ENCODE measurements at regions not wholly inside any gene's neighbourhood (a gene's known extent, or its start where the extent isn't known, plus 50 kb on each side); places are given as distances from the start of the nearest gene placed in this dataset.

DNA sequence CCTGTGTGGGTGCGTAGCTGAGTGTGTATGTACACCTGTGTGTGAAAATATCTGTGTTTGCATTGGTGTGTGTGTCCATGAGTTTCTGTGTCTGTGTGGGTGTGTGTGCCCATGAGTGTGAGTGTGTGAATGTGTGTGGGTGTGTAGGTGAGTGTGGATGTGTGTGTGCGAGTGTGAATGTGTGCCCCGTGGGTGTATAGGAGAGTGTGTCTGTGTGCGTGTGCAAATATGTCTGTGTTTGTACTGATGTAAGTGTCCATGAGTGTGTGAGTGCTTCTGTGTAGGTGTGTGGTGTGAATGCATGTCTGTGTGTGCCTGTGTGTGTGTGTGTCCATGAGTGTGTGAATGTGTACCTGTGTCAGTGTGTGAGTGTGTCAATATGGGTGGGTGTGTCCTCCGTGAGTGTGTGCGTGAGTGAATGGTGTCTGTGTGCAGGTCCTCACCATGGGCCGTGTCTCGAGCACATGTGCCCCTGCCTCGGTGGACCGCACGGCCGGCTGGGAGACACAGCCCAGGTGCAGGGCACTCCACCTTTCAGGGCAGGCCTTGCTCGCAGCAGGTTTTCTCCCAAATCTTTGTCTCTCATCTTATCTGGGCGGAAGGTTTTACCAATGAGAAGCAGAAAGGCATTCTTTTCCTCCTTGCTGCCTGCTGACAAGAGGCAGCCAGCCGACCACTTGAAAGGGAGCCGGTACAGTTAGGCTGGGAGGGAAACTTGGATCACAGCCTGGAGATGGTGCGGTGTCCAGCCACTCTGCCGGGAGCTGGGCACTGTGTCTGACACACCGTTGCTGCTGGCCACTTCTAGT, 107.1 kb upstream of the FAM20C start:
- Mint-ChIP-seq H3K4me3 (no peak overlapping the region), H3K4me1 (peaks cover 42% of the 10 kb centered on the region), H3K27ac (peak overlapping the region; percentile 61), H3K36me3 (no peaks in the 10 kb centered on the region), H3K27me3 (ENCODE audit: low read depth) (no peaks in the 10 kb centered on the region), H3K9me3 (no peaks in the 10 kb centered on the region)
- CTCF ChIA-PET = interaction anchor here (1.1 kb wide), 1 partner anchor 21 kb away, joined by 5 read pairs; no protein-coding TSS in a partner anchor
- DNase-seq (ENCODE audit: low spot score) (no peak), ATAC-seq (no peak)
- POLR2A ChIA-PET = interaction anchor here (0.6 kb wide), 1 partner anchor 12 kb away, joined by 3 read pairs; no protein-coding TSS in a partner anchor
- TF ChIP-seq, protein P1, sequence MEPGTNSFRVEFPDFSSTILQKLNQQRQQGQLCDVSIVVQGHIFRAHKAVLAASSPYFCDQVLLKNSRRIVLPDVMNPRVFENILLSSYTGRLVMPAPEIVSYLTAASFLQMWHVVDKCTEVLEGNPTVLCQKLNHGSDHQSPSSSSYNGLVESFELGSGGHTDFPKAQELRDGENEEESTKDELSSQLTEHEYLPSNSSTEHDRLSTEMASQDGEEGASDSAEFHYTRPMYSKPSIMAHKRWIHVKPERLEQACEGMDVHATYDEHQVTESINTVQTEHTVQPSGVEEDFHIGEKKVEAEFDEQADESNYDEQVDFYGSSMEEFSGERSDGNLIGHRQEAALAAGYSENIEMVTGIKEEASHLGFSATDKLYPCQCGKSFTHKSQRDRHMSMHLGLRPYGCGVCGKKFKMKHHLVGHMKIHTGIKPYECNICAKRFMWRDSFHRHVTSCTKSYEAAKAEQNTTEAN (CRISPR knock-in tag; IDR thresholded peaks at IDR 0.05) = peak; percentile 21; the same call in 1 of the 2 replicates
- no peak for TF ChIP-seq ATF1 (CRISPR knock-in tag; IDR thresholded peaks at IDR 0.05)
- TF ChIP-seq TEAD1 (CRISPR knock-in tag; IDR thresholded peaks at IDR 0.05) = no peak

DNA sequence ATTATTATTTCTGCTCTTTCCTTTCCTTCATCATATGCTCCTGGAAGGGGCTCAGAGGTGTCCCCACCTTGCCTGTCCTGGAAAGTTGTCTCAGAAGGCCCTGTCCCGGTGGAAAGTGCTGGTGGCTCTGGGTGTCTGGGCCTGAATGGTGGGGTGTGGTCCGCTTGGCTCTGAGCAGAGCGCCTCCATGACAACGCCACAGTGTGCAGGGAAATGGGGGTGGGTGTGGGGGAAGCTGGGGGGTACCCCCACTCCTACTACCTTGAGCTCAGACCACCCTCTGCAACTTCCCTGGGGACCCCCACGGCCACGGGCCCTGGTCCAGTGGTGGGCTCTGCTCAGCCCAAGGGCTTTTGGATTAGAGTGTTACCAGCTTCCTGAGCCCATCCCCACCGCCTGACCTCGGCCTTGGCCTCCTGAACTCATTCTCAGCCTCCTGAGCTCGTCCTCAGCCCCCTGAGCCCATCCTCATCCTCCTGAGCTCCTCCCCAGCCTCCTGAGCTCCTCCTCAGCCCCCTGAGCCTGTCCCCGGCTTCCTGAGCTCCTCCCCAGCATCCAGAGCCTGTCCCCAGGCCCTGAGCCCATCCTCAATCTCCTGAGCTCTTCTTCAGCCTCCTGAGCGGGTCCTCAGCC, 106.4 kb upstream of the FAM20C start:
- Mint-ChIP-seq H3K9me3 (no peaks in the 10 kb centered on the region), H3K27ac (no peak overlapping the region; the same call in 1 of the 2 replicates), H3K4me3 (no peak overlapping the region), H3K27me3 (ENCODE audit: low read depth) (no peaks in the 10 kb centered on the region), H3K36me3 (no peaks in the 10 kb centered on the region), H3K4me1 (peaks cover 46% of the 10 kb centered on the region)
- no peak for TF ChIP-seq CREM (CRISPR knock-in tag; IDR thresholded peaks at IDR 0.05)
- TF ChIP-seq, protein P2, sequence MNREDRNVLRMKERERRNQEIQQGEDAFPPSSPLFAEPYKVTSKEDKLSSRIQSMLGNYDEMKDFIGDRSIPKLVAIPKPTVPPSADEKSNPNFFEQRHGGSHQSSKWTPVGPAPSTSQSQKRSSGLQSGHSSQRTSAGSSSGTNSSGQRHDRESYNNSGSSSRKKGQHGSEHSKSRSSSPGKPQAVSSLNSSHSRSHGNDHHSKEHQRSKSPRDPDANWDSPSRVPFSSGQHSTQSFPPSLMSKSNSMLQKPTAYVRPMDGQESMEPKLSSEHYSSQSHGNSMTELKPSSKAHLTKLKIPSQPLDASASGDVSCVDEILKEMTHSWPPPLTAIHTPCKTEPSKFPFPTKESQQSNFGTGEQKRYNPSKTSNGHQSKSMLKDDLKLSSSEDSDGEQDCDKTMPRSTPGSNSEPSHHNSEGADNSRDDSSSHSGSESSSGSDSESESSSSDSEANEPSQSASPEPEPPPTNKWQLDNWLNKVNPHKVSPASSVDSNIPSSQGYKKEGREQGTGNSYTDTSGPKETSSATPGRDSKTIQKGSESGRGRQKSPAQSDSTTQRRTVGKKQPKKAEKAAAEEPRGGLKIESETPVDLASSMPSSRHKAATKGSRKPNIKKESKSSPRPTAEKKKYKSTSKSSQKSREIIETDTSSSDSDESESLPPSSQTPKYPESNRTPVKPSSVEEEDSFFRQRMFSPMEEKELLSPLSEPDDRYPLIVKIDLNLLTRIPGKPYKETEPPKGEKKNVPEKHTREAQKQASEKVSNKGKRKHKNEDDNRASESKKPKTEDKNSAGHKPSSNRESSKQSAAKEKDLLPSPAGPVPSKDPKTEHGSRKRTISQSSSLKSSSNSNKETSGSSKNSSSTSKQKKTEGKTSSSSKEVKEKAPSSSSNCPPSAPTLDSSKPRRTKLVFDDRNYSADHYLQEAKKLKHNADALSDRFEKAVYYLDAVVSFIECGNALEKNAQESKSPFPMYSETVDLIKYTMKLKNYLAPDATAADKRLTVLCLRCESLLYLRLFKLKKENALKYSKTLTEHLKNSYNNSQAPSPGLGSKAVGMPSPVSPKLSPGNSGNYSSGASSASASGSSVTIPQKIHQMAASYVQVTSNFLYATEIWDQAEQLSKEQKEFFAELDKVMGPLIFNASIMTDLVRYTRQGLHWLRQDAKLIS (CRISPR knock-in tag; IDR thresholded peaks at IDR 0.05; ENCODE audit: borderline replicate concordance) = no peak
- no peak for TF ChIP-seq HMGA2 (CRISPR knock-in tag; IDR thresholded peaks at IDR 0.05)
- TF ChIP-seq EMX1 (CRISPR knock-in tag; IDR thresholded peaks at IDR 0.05) = no peak
- TF ChIP-seq, protein P3, sequence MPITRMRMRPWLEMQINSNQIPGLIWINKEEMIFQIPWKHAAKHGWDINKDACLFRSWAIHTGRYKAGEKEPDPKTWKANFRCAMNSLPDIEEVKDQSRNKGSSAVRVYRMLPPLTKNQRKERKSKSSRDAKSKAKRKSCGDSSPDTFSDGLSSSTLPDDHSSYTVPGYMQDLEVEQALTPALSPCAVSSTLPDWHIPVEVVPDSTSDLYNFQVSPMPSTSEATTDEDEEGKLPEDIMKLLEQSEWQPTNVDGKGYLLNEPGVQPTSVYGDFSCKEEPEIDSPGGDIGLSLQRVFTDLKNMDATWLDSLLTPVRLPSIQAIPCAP (CRISPR knock-in tag; IDR thresholded peaks at IDR 0.05) = no peak
- no peak for TF ChIP-seq ZNF423 (CRISPR knock-in tag; IDR thresholded peaks at IDR 0.05)
- no peak for TF ChIP-seq ZNF416 (CRISPR knock-in tag; IDR thresholded peaks at IDR 0.05)
- TF ChIP-seq TEAD4 (CRISPR knock-in tag; IDR thresholded peaks at IDR 0.05) = no peak
- TF ChIP-seq ELF4 (CRISPR knock-in tag; IDR thresholded peaks at IDR 0.05; ENCODE audit: low read depth) = no peak
- TF ChIP-seq, protein P4, sequence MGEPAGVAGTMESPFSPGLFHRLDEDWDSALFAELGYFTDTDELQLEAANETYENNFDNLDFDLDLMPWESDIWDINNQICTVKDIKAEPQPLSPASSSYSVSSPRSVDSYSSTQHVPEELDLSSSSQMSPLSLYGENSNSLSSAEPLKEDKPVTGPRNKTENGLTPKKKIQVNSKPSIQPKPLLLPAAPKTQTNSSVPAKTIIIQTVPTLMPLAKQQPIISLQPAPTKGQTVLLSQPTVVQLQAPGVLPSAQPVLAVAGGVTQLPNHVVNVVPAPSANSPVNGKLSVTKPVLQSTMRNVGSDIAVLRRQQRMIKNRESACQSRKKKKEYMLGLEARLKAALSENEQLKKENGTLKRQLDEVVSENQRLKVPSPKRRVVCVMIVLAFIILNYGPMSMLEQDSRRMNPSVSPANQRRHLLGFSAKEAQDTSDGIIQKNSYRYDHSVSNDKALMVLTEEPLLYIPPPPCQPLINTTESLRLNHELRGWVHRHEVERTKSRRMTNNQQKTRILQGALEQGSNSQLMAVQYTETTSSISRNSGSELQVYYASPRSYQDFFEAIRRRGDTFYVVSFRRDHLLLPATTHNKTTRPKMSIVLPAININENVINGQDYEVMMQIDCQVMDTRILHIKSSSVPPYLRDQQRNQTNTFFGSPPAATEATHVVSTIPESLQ (CRISPR knock-in tag; IDR thresholded peaks at IDR 0.05) = no peak
- TF ChIP-seq ESRRA (CRISPR knock-in tag; IDR thresholded peaks at IDR 0.05; ENCODE audit: borderline replicate concordance) = no peak
- CTCF ChIA-PET = interaction anchor here (1.1 kb wide), 1 partner anchor 21 kb away, joined by 5 read pairs; no protein-coding TSS in a partner anchor
- POLR2A ChIA-PET = interaction anchor here (0.6 kb wide), 1 partner anchor 11 kb away, joined by 3 read pairs; no protein-coding TSS in a partner anchor
- ATAC-seq = no peak
- DNase-seq (ENCODE audit: low spot score) = no peak
